NOMO-1 treated with DMSO at 0.1 percent for 48 hours (cell line): ENCODE measurements at regions not wholly inside any gene's neighbourhood (a gene's known extent, or its start where the extent isn't known, plus 50 kb on each side); places are given as distances from the start of the nearest gene placed in this dataset.

ENCODE experiments used
- DNase-seq: peaks from one replicate; lab custom pipeline; 2025; ENCODE audit not compliant: unreplicated experiment; lab: John Stamatoyannopoulos, UW

- no peak for DNase-seq
Measured at GRCh38 chrX:39716401-39716800, 381.4 kb downstream of the BCOR start.

GRCh38 chrX:39716802-39717540, 380.8 kb downstream of the BCOR start:
- no peak for DNase-seq

- no peak for DNase-seq
Measured at GRCh38 chrX:39718981-39719380, 378.8 kb downstream of the BCOR start.

GRCh38 chrX:39720945-39721344, 376.8 kb downstream of the BCOR start:
- no peak for DNase-seq

GRCh38 chrX:39721566-39722279, 376.0 kb downstream of the BCOR start:
- no peak for DNase-seq

GRCh38 chrX:39724544-39724943, 373.2 kb downstream of the BCOR start:
- no peak for DNase-seq

GRCh38 chrX:39725114-39725513, 372.6 kb downstream of the BCOR start:
- no peak for DNase-seq

- DNase-seq = no peak
Measured at GRCh38 chrX:39725928-39726619, 371.7 kb downstream of the BCOR start.

GRCh38 chrX:39726771-39727170, 371.0 kb downstream of the BCOR start:
- DNase-seq = no peak

GRCh38 chrX:39728025-39728424, 369.7 kb downstream of the BCOR start:
- no peak for DNase-seq

- DNase-seq = no peak
Measured at GRCh38 chrX:39728852-39729598, 368.7 kb downstream of the BCOR start.

GRCh38 chrX:39729981-39730661, 367.6 kb downstream of the BCOR start:
- DNase-seq = no peak

- peak; percentile 70 for DNase-seq
Measured at GRCh38 chrX:39730662-39731329, 367.0 kb downstream of the BCOR start.

GRCh38 chrX:39731330-39731667, 366.5 kb downstream of the BCOR start:
- DNase-seq = no peak

- DNase-seq = no peak
Measured at GRCh38 chrX:39731735-39732134, 366.0 kb downstream of the BCOR start.

GRCh38 chrX:39733745-39734144, 364.0 kb downstream of the BCOR start:
- no peak for DNase-seq

- no peak for DNase-seq
Measured at GRCh38 chrX:39734174-39734776, 363.5 kb downstream of the BCOR start.

- no peak for DNase-seq
Measured at GRCh38 chrX:39736216-39737211, 361.2 kb downstream of the BCOR start.

- DNase-seq = no peak
Measured at GRCh38 chrX:39739585-39739984, 358.2 kb downstream of the BCOR start.
